GM21367 (cell line): ENCODE measurements at regions not wholly inside any gene's neighbourhood (a gene's known extent, or its start where the extent isn't known, plus 50 kb on each side); places are given as distances from the start of the nearest gene placed in this dataset.

ENCODE experiments used
- ATAC-seq: cut with Tn5 transposase; IDR thresholded peaks from one replicate; pipeline ENCODE4 v1.9.1; 2021; ENCODE audit not compliant: unreplicated experiment

DNA sequence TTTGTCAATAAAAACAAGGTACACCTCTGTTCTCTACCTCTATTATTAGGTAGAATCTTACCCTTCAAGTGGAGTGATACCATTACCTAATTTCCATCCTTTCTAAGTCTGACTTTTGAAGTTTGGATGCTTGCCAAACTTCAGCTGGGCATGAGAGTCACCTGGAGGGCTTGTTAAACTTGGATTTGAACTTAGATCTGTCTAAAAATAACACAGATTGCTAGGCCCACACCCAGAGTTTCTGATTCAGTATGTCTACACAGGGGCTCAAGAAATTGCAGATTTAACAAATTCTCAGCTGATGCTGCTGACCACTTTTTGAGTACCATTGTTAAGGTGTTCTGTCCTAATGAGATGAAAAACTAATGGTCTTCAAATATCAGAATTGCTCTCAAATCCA, 512.2 kb downstream of the LMO7 start:
- ATAC-seq = no peak

GRCh38 chr13:76132532-76132931, 496.4 kb downstream of the LMO7 start:
- ATAC-seq = no peak

DNA sequence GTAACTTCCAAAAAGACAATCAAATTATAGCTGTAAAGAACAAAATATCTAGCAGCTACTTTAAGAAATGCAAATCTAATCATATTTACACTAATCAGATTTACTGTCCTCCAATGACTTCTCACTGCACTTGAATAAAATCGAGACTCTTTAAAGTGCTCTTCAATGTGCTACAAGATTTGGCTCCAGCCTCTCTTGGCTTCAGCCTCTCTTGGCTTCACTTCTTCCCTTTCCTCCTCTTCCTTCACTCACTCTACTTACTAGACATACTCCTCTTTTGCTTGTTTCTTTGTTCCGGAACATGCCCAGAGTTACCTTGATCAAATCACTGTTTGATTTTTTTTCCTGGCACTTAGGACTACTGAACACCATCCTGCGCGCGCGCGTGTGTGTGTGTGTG, 495.4 kb downstream of the LMO7 start:
- no peak for ATAC-seq

GRCh38 chr13:76129305-76130000, 493.3 kb downstream of the LMO7 start:
- no peak for ATAC-seq

DNA sequence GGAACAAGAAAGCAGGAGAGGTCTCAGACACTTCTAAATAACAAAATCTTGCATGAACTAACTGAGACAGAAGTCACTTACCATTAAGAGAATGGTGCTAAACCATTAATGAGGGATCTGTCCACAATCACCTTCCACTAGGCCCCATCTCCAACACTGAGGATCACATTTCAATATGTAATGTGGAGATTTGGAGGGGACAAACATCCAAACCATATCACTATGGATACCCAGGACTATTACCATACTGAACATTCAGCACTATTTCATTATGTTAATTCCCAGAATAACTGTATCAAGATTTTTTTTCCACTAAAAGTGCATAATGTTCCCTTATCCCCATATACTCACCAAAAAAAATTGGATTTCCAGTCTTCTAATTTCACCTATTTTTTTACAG, 491.8 kb downstream of the LMO7 start:
- ATAC-seq = no peak

DNA sequence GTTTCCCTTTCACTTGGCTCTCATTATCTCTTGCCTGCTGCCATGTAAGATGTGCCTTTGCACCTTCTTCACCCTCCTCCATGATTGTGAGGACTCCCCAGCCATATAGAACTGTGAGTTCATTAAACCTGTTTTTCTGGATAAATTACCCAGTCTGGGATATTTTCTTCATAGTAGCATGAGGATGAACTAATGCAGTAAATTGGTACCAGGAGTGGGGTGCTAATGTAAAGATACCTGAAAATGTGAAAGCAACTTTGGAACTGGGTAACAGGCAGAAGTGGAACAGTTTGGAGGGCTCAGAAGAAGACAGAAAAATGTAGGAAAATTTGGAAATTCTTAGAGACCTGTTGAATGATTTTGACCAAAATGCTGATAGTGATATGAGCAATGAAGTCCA, 487.4 kb downstream of the LMO7 start:
- ATAC-seq = no peak

GRCh38 chr13:76116751-76117360, 480.7 kb downstream of the LMO7 start:
- ATAC-seq = no peak

DNA sequence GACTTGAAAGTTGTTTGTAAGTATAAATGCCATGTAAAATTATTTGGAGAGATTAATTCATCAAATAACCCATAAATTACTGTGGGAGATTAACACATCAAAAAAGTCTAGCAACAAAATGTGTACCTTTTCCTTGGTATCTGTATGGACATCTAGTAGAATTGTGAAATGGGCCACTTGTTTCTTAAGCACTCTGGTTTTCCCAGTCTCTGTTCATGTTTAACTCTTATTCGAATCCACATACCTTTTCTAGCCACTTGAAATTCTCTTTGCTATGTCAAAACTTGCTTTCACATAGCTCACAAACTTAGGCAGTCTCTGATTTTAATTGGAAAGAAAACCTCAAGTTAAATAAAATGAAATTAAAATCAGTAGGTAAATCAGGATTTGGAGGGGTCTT, 470.6 kb downstream of the LMO7 start:
- no peak for ATAC-seq

DNA sequence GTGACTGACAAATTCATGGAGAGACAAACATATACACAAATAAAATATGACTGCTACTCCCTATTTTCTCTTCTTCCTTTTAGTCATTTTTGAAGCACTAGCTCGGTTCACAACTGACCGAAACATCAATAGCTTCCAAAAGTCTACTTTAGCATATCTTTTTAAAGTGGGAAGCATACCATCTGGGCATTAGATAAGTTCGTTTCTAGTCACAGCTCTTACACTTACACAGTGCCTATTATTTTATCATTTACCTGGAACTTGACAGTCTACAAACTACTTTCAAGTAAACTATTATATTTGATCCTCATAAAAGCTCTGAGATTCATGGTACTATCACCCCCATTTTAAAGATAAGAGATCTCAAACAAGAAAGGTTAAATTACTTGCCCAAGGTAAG, 458.5 kb downstream of the LMO7 start:
- ATAC-seq = no peak

DNA sequence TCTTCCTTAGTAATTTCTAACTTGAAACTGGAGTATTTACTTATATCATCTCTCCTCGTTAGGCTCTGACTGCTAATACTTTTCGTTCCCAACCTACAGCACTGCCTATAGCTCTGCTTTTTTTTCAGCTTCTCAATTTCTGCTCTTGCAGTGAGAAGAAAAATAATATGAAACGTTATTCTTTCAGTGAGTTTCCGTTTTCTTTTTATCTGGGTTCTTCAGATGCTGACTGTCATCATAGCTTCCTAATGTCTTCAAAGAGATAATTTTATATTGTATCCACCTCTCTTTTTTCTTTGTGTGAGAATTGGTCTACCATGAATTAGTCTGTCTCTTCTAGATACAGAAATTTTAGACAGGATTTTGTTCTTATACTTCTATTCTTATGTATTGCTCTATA, 454.9 kb downstream of the LMO7 start:
- no peak for ATAC-seq

DNA sequence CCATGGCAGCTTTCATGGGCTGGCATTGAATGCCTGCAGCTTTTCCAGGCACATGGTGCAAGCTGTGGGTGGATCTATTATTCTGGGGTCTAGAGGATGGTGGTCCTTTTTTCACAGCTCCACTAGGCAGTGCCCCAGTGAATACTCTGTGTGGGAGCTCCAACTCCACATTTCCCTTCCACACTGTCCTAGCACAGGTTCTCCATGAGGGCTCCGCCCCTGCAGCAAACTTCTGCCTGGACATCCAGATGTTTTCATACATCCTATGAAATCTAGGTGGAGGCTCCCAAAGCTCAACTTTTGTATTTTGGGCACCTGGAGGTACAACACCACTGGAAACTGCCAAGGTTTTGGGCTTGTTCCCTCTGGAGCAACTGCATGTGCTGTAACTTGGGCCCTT, 450.6 kb downstream of the LMO7 start:
- ATAC-seq = no peak

- no peak for ATAC-seq
Measured at GRCh38 chr13:76067850-76068249, 431.7 kb downstream of the LMO7 start.

- ATAC-seq = no peak
Measured at GRCh38 chr13:76053181-76053580, 417.1 kb downstream of the LMO7 start.

DNA sequence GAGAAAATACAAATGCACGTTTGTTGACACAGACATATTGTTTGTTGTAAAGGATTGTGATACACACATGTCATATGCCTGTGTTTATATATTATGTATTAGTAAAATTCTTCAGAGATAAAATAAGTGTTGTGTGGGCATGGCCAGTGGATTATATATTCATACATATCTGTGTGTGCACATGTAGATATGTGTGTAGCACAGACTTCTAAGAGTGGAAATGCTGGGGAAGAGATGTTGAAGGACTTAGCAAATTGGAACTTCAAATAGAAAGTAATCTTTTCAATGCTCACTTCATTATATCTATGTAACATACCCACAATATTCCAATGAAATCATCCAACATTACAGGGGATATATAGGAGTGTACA, 413.2 kb downstream of the LMO7 start:
- ATAC-seq = no peak

DNA sequence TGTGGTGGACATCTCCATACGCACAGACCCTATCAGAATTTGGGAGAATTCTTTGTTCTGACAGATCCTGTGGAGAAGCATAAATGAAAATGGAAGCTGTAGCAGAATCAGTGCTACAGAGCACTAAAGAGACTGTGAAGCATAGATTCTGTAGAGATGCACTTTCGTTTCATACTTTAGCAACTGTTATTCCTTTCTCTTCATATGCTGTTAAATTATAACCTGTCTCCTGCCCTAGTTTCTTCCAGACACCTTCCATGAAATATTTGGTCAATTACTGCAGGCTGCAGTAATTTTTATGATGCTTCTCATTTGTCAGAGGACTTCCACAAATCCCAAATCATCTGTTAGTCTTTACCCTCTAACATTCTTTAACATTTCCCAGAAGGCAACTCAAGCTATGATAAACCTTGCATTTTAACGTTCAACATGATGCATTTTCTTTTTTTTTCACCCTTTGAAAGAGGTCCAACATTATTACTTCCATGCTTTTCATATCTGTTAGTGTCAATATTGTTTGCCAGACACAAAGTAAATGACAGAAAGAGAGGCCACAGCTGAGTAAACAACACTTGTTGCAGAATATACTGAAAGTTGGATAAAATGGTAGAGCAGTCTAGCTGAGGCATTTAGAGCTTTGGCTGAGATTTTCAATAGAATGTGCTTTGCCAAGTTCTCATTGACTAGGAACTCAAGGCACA, 412.7 kb downstream of the LMO7 start:
- ATAC-seq = no peak

DNA sequence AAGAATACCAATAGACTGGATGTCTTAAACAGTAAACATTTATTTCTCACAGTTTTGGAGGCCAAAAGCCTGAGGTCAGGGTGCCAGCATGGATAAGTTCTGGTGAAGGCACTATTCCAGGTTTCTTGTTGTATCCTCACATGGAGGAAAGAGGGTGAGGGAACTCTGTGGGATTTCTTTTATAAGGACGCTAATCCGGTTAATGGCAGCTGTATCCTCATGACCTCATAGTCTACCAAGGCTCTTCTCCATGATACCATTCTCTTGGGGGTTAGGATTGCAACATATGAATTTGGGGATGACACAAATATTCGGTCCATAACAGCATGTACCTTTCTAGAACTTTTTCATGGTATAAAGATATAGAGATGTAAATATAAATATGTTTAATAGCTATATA, 412.0 kb downstream of the LMO7 start:
- ATAC-seq = no peak

- no peak for ATAC-seq
Measured at GRCh38 chr13:76043874-76044273, 407.7 kb downstream of the LMO7 start.

DNA sequence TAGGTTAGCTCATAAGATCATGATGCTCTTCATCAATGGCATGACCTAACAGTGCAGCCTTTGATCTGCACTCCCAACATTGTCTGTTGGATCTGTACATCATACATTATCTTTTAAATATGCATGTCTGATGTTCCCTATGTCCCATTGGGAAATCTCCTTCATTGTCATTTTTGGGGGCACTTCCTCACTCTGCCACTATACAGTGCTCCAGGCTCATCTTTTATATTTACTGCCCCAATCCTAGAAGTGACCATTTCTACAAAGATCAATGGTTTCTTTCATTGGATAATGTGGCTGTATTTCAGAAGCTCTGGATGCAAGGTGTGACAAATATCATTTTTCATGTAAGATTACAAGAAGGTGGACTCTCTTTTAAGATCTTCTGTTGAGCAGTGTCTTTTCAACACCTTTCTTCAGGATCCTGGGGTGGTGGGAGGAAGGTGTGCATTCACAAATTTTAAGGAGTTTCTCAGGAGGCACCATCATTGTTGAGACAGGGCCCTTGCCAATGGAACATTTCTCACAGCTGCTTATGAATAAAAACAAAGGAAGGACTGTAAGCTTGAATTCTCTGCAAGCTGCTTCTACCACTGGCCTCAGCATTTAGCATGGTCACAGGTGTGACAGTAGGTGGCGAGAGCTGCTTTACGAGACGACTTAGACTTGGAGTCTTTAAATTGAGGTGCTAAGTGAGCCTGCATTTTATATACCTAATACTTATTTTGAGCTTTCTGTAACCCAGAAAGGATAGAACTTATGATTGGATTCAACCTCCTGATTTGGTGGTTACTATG, 403.0 kb downstream of the LMO7 start:
- ATAC-seq = no peak

DNA sequence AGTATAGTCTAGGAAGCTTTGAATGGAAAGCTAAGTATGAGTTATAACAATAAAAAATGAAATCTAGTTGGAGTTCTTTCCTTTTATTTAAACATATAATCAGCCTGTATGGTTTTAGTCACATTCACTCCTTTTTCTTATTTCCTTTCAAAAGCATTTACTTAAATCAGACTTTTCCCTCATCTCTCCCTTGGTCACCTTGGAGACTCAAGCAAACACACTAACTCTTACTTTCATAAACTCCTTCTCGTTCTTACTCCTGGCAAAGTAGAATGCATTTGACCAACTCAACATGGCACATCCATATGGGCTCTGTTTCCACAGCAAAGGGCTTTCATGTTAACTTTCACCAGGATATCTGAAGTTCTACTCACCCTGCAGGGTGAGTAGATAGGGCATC, 400.0 kb downstream of the LMO7 start:
- no peak for ATAC-seq

DNA sequence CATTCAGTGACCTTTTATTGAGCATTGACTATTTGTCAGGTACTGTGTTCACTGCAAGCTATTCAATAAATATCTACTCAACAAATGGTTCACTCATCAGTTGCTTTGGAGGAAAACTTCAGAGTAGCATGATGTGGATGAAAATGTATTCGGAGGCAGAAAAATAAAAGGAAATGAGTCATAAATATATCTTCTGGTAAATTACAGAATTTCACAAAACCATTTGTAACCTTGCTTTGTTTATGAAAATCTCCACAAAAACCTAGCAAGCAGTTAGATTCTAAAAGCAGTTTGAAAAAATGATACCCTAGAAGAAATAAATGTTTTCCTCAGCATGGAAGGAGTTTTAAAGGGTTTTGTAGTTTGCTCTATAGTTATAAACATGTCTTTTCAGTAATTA, 399.6 kb downstream of the LMO7 start:
- no peak for ATAC-seq

DNA sequence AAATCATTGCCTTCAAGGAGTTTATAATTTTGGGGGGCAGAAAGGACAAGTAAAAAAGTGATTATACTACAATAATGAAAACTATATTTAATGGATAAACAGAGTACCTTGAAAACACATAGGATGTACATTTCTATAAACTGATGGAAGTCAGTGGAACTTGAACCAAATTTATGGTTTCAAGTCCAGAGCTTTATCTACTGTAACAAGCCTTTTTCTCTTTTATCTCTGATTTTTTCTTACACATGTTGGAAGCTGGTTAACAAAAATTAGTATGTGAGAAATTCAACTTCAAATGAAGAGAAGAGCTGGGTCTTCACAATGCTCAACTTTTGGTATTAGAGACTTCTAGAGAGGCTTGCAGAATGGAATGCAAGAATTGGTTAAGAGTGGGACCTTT, 393.6 kb downstream of the LMO7 start:
- no peak for ATAC-seq

DNA sequence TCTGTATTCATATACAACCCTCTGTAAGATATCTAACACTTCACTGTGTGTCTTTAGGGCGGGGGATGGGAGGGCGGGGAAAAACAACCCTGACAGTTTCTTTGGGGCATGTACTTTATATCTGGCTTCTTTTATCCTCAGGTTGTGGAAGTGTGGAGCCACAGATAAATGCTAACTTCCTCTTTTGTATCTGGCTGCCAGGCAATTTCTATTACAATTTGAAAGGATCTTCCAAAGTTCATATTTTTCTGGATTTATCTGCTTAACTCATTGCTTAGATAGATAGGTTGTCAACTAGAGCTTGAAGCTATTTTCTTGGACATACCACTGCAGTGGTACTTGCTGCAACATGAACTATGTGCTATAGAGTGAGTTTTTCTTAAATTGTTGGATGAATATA, 393.0 kb downstream of the LMO7 start:
- no peak for ATAC-seq
